ENCODE measurements at regions not wholly inside any gene's neighbourhood (a gene's known extent, or its start where the extent isn't known, plus 50 kb on each side); places are given as distances from the start of the nearest gene placed in this dataset.
A peak's percentile ranks its signal among the peaks of the same experiment; 100 is the strongest.

DNA sequence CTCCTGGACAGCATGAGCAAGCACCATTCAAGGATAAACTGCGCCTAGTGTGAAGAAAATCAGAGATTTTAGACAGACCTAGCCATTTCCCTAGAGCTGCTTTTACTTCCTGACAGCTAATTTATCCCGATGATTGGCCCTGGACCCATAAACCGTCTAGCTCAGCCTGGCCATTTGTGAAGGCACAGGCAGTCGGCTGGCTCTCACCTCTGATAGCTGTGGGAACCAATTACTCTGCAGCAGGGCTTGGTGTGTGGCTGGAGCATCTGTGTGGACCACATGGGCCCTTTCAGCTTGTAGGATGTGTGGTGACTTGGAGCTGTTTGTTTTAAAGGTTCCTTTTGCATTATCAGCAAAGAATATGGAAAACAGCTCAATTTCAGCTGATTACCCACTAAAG lies 111.1 kb upstream of the NPY start:
- H3K4me3 ChIP-seq = no peak overlapping the region
- H3K27ac ChIP-seq = no peak overlapping the region
- TF ChIP-seq EP300 (IDR thresholded peaks at IDR 0.05) (no peak), POLR2AphosphoS5 (IDR thresholded peaks at IDR 0.05) (no peak), POLR2A (IDR thresholded peaks at IDR 0.05) (no peak)
- TF ChIP-seq, protein P1, sequence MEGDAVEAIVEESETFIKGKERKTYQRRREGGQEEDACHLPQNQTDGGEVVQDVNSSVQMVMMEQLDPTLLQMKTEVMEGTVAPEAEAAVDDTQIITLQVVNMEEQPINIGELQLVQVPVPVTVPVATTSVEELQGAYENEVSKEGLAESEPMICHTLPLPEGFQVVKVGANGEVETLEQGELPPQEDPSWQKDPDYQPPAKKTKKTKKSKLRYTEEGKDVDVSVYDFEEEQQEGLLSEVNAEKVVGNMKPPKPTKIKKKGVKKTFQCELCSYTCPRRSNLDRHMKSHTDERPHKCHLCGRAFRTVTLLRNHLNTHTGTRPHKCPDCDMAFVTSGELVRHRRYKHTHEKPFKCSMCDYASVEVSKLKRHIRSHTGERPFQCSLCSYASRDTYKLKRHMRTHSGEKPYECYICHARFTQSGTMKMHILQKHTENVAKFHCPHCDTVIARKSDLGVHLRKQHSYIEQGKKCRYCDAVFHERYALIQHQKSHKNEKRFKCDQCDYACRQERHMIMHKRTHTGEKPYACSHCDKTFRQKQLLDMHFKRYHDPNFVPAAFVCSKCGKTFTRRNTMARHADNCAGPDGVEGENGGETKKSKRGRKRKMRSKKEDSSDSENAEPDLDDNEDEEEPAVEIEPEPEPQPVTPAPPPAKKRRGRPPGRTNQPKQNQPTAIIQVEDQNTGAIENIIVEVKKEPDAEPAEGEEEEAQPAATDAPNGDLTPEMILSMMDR (IDR thresholded peaks at IDR 0.05) = no peak
- no peaks in the 10 kb centered on the region for H3K27me3 ChIP-seq
- no peaks in the 10 kb centered on the region for H3K4me1 ChIP-seq
- 63 to 75% (median 65%) methylated on average over 3 to 4 of the region's 4 CpGs for WGBS, 5 donors
- H3K36me3 ChIP-seq = no peaks in the 10 kb centered on the region
- intact Hi-C loops (cut with DNase I; ENCODE audit: low total_unique reads) = no loop called here
- DNase-seq = peak in 1 of 2 donors; percentile 10
- no peaks in the 10 kb centered on the region for H3K9me3 ChIP-seq

DNA sequence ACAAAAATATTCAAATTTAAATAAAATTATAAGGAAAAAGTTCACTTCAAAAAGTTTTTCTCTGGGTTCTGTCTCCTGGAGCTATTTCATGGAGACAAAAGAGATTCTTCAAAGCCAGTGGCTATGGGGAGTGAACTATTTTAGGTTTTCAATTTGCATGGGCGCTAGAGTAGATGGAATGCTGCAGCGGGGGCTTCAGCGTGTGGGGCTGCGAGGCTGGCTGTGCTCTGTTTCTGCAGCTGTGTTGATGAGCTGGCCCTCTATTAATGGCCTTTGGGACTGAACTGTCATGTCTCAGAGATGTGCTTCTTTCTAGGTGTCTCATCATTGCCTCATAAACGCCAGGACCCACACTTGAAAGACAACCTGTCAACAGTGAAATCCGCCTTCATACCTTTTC lies 108.4 kb upstream of the NPY start:
- Histone ChIP-seq H3K27me3 (no peaks in the 10 kb centered on the region), H3K4me1 (no peaks in the 10 kb centered on the region), H3K27ac (no peak overlapping the region), H3K4me3 (no peak overlapping the region), H3K36me3 (no peaks in the 10 kb centered on the region), H3K9me3 (no peaks in the 10 kb centered on the region)
- DNase-seq = no peak
- intact Hi-C loops (cut with DNase I; ENCODE audit: low total_unique reads) = no loop called here
- TF ChIP-seq POLR2AphosphoS5 (IDR thresholded peaks at IDR 0.05) (no peak), POLR2A (IDR thresholded peaks at IDR 0.05) (no peak), EP300 (IDR thresholded peaks at IDR 0.05) (no peak)
- TF ChIP-seq, protein P1 (IDR thresholded peaks at IDR 0.05) = no peak
- 85 to 89% (median 87%) methylated on average over 6 of the region's 6 CpGs for WGBS, 5 donors

DNA sequence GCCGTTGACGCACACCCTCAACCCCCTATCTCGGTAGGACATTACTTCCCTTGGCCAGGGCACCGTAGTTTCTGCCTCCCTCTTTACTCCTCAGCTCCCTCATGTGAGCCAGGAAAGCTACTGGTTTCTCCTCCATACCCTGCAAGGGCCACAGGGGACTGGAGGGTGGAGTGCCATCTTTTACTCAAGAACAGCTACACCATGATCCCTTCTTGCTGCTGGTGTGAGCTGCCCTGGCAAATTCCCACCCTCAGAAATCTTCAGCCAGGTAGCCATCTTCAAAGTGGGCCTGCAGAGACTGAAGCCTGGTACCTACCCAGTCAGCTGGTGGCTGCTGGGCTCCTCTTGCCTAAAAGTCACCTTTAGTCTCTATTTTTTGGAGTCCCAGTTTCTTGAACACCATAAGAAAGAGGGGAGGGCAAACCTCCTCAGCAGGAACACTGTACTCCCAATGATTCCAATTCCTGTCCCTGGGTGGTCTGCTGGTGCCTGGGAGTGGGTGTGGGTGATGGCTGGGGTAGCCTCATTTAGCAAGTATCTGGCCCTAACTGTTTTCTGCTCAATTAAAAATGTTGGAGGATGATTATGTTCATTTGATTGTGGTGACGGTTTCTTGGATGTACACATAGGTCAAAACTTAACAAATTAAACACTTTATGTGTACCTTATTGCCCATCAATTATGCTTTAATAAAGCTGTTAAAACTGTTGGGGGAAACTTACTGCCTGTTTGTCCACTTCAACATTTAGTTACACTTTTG lies 105.0 kb upstream of the NPY start:
- intact Hi-C loops (cut with DNase I; ENCODE audit: low total_unique reads) = no loop called here
- no peak for DNase-seq
- TF ChIP-seq POLR2AphosphoS5 (IDR thresholded peaks at IDR 0.05) (no peak), EP300 (IDR thresholded peaks at IDR 0.05) (no peak)
- TF ChIP-seq, protein P1 (IDR thresholded peaks at IDR 0.05) = no peak
- Histone ChIP-seq H3K4me1 (no peaks in the 10 kb centered on the region), H3K27me3 (no peaks in the 10 kb centered on the region), H3K27ac (no peak overlapping the region), H3K4me3 (no peak overlapping the region), H3K9me3 (no peaks in the 10 kb centered on the region), H3K36me3 (no peaks in the 10 kb centered on the region)
- WGBS, 5 donors = 83 to 96% (median 87%) methylated on average over 5 of the region's 5 CpGs

- TF ChIP-seq, protein P1 (IDR thresholded peaks at IDR 0.05) = no peak
- TF ChIP-seq EP300 (IDR thresholded peaks at IDR 0.05) (no peak), POLR2A (IDR thresholded peaks at IDR 0.05) (no peak), POLR2AphosphoS5 (IDR thresholded peaks at IDR 0.05) (no peak)
- Histone ChIP-seq H3K9me3 (no peaks in the 10 kb centered on the region), H3K36me3 (no peaks in the 10 kb centered on the region), H3K4me3 (no peak overlapping the region), H3K4me1 (peaks cover 0 to 8% (median 0%) of the 10 kb centered on the region in 4 donors), H3K27ac (no peak overlapping the region), H3K27me3 (no peaks in the 10 kb centered on the region)
- intact Hi-C loops (cut with DNase I; ENCODE audit: low total_unique reads) = no loop called here
- no peak for DNase-seq
- WGBS, 5 donors = 62 to 88% (median 79%) methylated on average over 3 of the region's 3 CpGs
Observed at GRCh38 chr7:24191362-24191761, 92.6 kb upstream of the NPY start.
